HG03565 (cell line): ENCODE measurements at regions not wholly inside any gene's neighbourhood (a gene's known extent, or its start where the extent isn't known, plus 50 kb on each side); places are given as distances from the start of the nearest gene placed in this dataset.
"Not testable (repeated sequence)": the region's sequence is repeated elsewhere in the genome, so short reads cannot be mapped to it uniquely, and the experiment has no call there.

Experiments used
- ATAC-seq: cut with Tn5 transposase; IDR thresholded peaks from one replicate; pipeline ENCODE4 v1.9.1; 2021; ENCODE audit warnings: mild to moderate bottlenecking, moderate library complexity; ENCODE audit not compliant: unreplicated experiment

GRCh38 chr5:13356226-13356625 is 588.3 kb downstream of the DNAH5 start:
- no peak for ATAC-seq

- ATAC-seq: no peak
These were observed 589.9 kb downstream of the DNAH5 start for GRCh38 chr5:13354611-13355010.

GRCh38 chr5:13350767-13351166 is 593.7 kb downstream of the DNAH5 start:
- ATAC-seq: no peak

- ATAC-seq: no peak
These were observed 595.9 kb downstream of the DNAH5 start for GRCh38 chr5:13348568-13348967.

GRCh38 chr5:13346401-13346800 is 598.1 kb downstream of the DNAH5 start:
- no peak for ATAC-seq

- ATAC-seq: no peak
These were observed 605.4 kb downstream of the DNAH5 start for GRCh38 chr5:13339093-13339492.

GRCh38 chr5:13335026-13335425 is 609.5 kb downstream of the DNAH5 start:
- not testable (repeated sequence) for ATAC-seq

- ATAC-seq: no peak
These were observed 612.9 kb downstream of the DNAH5 start for GRCh38 chr5:13331585-13331984.

- ATAC-seq: no peak
These were observed 616.2 kb downstream of the DNAH5 start for GRCh38 chr5:13328316-13328715.

GRCh38 chr5:13325765-13326164 is 618.7 kb downstream of the DNAH5 start:
- ATAC-seq: no peak

GRCh38 chr5:13322769-13323168 is 621.7 kb downstream of the DNAH5 start:
- no peak for ATAC-seq

GRCh38 chr5:13317654-13318053 is 626.8 kb downstream of the DNAH5 start:
- ATAC-seq: no peak

GRCh38 chr5:13316176-13316575 is 628.3 kb downstream of the DNAH5 start:
- ATAC-seq: no peak

GRCh38 chr5:13307480-13307879 is 637.0 kb downstream of the DNAH5 start:
- ATAC-seq: no peak

- ATAC-seq: no peak
These were observed 641.0 kb downstream of the DNAH5 start for GRCh38 chr5:13303445-13303844.

GRCh38 chr5:13278811-13279210 is 665.7 kb downstream of the DNAH5 start:
- no peak for ATAC-seq

GRCh38 chr5:13278148-13278547 is 666.3 kb downstream of the DNAH5 start:
- no peak for ATAC-seq

GRCh38 chr5:13276156-13276555 is 668.3 kb downstream of the DNAH5 start:
- no peak for ATAC-seq

GRCh38 chr5:13263701-13264100 is 680.8 kb downstream of the DNAH5 start:
- ATAC-seq: no peak

GRCh38 chr5:13253111-13253510 is 691.4 kb downstream of the DNAH5 start:
- no peak for ATAC-seq

- ATAC-seq: no peak
These were observed 691.8 kb downstream of the DNAH5 start for GRCh38 chr5:13252699-13253098.

GRCh38 chr5:13251623-13252376 is 692.7 kb downstream of the DNAH5 start:
- no peak for ATAC-seq
